ENCODE measurements at regions not wholly inside any gene's neighbourhood (a gene's known extent, or its start where the extent isn't known, plus 50 kb on each side); places are given as distances from the start of the nearest gene placed in this dataset.

DNA sequence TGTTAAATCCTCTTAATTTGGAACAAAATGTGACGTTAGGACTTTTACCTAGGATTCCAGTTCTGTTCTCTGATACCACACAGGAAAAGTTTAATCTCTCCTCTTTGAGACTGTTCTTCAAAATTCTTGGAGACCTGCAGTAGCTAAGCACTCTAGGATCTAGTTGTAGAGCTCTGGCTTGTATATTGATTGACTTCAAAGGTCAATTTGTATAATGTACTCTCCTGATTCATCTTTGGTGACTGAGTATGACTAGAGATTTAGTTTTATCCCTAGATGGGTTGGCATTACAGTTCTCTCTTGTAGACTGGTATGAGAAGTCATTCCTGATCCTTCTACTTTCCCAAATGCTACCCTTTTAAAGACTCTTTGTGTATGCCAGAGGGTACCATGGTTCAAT, 168.4 kb upstream of the TPRG1 start:
- no peak for TF ChIP-seq CTCF (IDR thresholded peaks at IDR 0.05)

- no peak for TF ChIP-seq CTCF (IDR thresholded peaks at IDR 0.05)
These were observed 158.4 kb upstream of the TPRG1 start for GRCh38 chr3:189013224-189013888.

DNA sequence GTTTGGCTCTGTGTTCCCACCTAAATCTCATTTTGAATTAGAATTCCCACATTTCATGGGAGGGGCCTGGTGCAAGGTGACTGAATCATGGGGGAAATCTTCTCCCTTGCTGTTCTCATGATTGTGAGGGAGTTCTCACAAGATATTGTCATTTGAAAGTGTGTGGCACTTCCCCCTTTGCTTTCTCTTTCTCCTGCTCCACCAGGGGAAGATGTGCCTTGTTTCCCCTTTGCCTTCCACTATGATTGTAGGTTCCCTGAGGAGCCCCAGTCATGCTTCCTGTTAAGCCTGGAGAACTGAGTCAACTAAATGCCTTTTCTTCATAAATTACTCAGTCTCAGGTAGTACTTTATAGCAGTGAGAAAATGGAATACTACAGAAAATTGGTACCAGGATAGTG, 157.2 kb upstream of the TPRG1 start:
- no peak for TF ChIP-seq CTCF (IDR thresholded peaks at IDR 0.05)

GRCh38 chr3:189025866-189026265, 145.9 kb upstream of the TPRG1 start:
- TF ChIP-seq CTCF (IDR thresholded peaks at IDR 0.05), result no peak

DNA sequence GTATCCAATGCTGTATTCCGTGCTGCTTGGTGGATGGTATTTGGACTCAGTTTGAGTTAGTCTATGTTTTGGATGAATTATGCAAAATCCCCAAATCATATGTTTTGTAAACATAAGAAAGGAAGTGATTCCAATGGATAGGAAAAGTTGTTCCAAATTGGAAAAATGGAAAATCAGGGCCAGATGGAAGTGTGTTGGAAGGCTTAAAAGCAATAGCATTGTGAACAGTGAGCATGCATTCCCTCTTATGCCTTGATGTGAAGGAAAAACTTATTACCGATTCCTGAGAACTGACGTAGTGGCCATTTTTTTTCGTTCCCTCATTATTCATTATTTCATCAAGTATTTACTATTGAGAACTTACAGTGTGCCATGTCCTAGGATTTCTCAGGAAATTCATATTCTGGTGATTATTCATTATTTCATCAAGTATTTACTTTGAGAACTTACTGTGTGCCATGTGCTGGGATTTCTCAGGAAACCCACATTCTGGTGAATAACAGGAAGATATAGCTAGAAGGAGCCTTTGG, 144.1 kb upstream of the TPRG1 start:
- TF ChIP-seq CTCF (IDR thresholded peaks at IDR 0.05), result no peak

- TF ChIP-seq CTCF (IDR thresholded peaks at IDR 0.05), result no peak
These were observed 132.7 kb upstream of the TPRG1 start for GRCh38 chr3:189038773-189039745.

DNA sequence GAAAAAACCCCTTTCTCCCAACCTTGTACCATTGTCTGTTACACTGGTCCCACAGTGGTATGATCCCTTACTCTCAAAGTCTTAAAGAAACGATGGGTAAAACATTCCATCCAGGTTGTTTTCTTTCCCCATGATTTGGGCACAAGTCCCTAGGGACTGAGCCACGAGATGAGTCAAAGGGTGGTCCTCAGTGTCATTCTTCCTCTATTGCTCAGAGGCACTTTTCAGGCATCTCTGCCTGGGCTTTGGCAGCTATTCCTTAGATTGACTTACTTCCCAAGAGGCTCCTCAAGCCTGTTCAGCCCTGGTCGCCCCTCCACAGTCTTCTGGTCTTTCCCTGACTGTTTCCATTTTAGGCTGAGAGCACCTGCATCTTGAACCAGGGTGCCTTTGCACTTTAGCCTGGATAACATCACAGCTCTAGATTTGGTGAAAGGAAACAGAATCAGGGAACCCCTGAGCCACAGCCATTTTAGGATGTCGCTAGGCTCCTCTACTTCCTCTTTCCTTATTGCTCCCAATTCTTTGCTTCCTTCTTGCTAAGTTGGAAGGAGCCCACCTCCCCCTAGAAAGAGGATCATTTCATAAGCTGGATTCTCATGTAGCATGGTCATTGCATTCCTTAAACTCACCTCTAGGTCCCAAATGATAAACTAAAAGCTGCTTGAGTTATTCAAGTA, 131.0 kb upstream of the TPRG1 start:
- TF ChIP-seq CTCF (IDR thresholded peaks at IDR 0.05), result no peak
